Esophagus squamous epithelium (tissue), 4 donors: ENCODE measurements at regions not wholly inside any gene's neighbourhood (a gene's known extent, or its start where the extent isn't known, plus 50 kb on each side); places are given as distances from the start of the nearest gene placed in this dataset.

Source experiments
- POLR2A ChIP-seq, 4 donors: fragments of 450-650 bp; IDR thresholded peaks; one replicate each; pipeline ENCODE4 v1.6.1; 2017; ENCODE audit warnings: antibody characterized with exemption in 4 of 4, mild to moderate bottlenecking in 4 of 4, moderate library complexity in 3 of 4
- TF ChIP-seq, protein P1 (sequence below), 6 experiments: fragments of 450-650 bp in 4 of 6; fragments of 200-600 bp in 2 of 6; sonication (generic) in 2 of 6; IDR thresholded peaks; one replicate each; pipeline ENCODE4 v1.5.1; 2016 to 2019; ENCODE audit warnings: antibody characterized with exemption in 6 of 6, mild to moderate bottlenecking in 4 of 6, moderate library complexity in 4 of 6

DNA sequence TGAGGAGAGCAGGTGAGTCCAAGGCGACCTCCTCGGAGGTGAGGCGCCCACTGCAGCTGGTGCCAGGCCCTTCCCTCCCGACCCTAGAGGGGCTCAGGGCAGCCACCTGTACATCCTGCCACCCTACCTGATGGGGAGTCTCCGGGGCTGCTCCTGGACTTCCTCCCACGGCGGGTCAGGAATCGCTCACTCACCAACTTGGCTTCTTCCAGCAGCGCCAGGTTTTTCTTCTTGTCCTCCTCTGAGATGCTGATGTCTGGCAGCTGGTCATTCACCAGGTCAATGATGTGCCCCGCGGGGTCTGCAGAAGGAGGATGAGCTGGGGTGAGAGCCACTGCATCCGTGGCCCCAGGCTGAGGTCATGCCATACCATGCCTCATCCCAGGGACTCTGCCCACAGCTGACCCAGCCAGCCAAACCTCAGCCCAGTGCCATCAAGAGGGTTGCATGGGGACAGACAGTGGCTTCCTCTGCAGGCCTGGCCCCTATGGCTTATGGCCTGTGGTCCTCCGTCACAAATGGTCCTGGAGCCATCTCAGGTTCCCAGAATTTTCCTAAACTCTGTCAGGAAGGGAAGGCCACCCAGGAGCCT is 61.0 kb upstream of the LYVE1 start:
- TF ChIP-seq POLR2A (IDR thresholded peaks at IDR 0.05) = no peak
- TF ChIP-seq, protein P1, sequence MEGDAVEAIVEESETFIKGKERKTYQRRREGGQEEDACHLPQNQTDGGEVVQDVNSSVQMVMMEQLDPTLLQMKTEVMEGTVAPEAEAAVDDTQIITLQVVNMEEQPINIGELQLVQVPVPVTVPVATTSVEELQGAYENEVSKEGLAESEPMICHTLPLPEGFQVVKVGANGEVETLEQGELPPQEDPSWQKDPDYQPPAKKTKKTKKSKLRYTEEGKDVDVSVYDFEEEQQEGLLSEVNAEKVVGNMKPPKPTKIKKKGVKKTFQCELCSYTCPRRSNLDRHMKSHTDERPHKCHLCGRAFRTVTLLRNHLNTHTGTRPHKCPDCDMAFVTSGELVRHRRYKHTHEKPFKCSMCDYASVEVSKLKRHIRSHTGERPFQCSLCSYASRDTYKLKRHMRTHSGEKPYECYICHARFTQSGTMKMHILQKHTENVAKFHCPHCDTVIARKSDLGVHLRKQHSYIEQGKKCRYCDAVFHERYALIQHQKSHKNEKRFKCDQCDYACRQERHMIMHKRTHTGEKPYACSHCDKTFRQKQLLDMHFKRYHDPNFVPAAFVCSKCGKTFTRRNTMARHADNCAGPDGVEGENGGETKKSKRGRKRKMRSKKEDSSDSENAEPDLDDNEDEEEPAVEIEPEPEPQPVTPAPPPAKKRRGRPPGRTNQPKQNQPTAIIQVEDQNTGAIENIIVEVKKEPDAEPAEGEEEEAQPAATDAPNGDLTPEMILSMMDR (IDR thresholded peaks at IDR 0.05) = no peak
